ENCODE measurements at regions not wholly inside any gene's neighbourhood (a gene's known extent, or its start where the extent isn't known, plus 50 kb on each side); places are given as distances from the start of the nearest gene placed in this dataset.

DNA sequence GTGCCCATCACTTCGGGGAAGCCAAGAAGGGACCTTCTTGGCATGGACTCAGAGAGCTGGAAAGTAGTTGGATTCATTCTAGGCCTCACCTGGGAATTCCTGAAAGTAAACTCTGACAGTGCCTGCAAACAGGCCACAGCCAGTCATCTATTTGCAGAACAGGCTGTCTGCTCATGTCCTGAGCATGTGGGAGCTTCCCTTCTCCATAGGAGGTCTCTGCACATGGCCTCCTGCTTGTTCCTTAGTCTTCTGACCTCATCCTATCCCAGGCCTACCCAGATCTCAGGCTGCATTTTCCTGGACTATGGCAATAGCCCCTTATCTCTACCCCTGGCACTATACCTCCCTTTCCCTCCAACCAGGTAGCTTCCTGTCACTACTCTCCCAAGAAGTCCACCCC, 67.2 kb upstream of the FSTL4 start:
- peaks cover 36% of the 10 kb centered on the region for H3K27me3 Mint-ChIP-seq (ENCODE audit: low read depth)
- H3K4me1 Mint-ChIP-seq = no peaks in the 10 kb centered on the region
- TF ChIP-seq, protein P1, sequence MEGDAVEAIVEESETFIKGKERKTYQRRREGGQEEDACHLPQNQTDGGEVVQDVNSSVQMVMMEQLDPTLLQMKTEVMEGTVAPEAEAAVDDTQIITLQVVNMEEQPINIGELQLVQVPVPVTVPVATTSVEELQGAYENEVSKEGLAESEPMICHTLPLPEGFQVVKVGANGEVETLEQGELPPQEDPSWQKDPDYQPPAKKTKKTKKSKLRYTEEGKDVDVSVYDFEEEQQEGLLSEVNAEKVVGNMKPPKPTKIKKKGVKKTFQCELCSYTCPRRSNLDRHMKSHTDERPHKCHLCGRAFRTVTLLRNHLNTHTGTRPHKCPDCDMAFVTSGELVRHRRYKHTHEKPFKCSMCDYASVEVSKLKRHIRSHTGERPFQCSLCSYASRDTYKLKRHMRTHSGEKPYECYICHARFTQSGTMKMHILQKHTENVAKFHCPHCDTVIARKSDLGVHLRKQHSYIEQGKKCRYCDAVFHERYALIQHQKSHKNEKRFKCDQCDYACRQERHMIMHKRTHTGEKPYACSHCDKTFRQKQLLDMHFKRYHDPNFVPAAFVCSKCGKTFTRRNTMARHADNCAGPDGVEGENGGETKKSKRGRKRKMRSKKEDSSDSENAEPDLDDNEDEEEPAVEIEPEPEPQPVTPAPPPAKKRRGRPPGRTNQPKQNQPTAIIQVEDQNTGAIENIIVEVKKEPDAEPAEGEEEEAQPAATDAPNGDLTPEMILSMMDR (IDR thresholded peaks at IDR 0.05; ENCODE audit: unreplicated experiment) = no peak
- H3K36me3 Mint-ChIP-seq = no peaks in the 10 kb centered on the region
- no peak overlapping the region for H3K4me3 Mint-ChIP-seq
- no peak for DNase-seq (ENCODE audit: low spot score in 2 of 2, unreplicated experiment in 2 of 2)
- no peak overlapping the region for H3K27ac Mint-ChIP-seq
- H3K9me3 Mint-ChIP-seq = no peaks in the 10 kb centered on the region

DNA sequence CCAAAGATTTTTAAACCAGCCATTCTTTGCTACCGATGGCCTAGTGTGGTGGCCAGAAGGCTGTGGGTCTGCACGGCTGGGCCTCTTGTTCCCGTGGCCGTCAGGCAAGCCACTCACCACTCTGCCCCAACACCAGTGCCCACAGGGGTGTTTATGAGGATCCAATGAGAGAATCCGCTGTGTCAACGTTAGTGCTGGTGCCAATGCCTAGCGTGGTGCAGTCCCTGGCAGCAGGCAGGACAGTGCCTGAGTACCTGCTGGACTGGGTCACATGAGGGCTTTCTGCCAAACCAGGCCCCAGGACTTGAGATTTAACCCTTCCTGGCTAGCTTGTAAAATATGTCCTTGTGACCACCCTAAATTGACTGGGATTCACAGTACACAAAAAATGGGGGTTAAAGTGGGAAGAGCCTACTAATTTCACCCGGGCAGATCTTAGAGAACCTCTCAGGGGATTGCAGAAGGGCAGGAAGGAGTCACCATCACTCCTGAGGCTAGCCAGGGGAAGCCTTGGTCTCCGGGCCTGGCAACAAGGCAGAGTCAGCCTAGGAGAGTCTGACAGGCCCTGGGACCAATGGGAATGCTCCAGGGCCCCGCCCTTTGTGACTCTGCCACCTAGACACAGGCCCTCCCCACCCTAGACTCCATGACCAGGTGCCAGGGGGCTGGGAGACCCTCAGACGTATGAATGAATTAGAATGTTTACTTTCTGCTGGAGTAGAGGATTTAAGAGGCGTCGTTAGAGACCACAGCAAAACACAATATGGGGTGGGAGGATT, 63.2 kb upstream of the FSTL4 start:
- Mint-ChIP-seq H3K27ac (no peak overlapping the region), H3K9me3 (peaks cover 6% of the 10 kb centered on the region), H3K36me3 (no peaks in the 10 kb centered on the region), H3K27me3 (ENCODE audit: low read depth) (peaks cover 35% of the 10 kb centered on the region), H3K4me3 (no peak overlapping the region), H3K4me1 (no peaks in the 10 kb centered on the region)
- TF ChIP-seq, protein P1 (IDR thresholded peaks at IDR 0.05; ENCODE audit: unreplicated experiment) = no peak
- DNase-seq (ENCODE audit: low spot score in 2 of 2, unreplicated experiment in 2 of 2) = no peak

DNA sequence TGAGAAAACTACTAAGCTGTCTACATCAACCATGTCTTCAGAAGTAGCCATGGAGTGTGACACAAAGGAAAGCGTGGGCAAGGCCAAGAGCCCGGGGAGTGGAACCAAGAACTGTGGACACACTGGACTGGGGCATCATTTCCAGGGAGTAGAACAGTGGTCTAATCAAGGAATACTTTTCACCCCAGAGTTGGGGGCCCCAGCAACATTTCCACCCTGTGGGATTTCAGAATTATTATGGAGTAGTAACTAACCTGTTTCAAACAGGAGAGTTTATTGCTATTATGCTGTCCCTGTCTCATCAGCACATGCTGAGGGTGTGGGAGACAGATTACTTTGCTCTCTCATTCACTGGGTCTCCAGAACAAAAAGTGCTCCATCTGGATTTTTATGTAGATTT, 58.0 kb upstream of the FSTL4 start:
- H3K9me3 Mint-ChIP-seq = peaks cover 12% of the 10 kb centered on the region
- H3K4me1 Mint-ChIP-seq = no peaks in the 10 kb centered on the region
- DNase-seq (ENCODE audit: low spot score in 2 of 2, unreplicated experiment in 2 of 2) = no peak
- no peak overlapping the region for H3K27ac Mint-ChIP-seq
- TF ChIP-seq, protein P1 (IDR thresholded peaks at IDR 0.05; ENCODE audit: unreplicated experiment) = no peak
- peaks cover 46% of the 10 kb centered on the region for H3K27me3 Mint-ChIP-seq (ENCODE audit: low read depth)
- no peaks in the 10 kb centered on the region for H3K36me3 Mint-ChIP-seq
- H3K4me3 Mint-ChIP-seq = no peak overlapping the region

DNA sequence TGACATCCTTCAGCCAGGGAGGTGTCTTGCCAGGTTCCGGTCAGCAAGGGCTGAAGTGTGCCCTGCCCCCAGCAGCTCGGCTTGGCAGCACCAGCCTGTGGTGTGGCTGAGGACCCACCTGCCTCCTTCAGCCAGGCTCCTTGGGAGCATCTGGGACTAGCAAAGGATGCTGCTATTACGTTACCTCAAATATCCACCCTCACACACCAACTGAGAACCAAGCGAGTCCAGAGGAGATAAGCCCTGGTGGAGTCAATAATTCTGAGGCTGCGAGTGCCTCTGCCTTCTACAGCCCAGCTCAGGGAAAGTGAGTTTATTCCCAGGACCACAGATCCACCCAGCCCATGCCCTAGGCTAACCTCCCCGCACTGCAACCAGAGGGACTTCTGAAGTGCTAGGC, 57.1 kb upstream of the FSTL4 start:
- Mint-ChIP-seq H3K4me3 (no peak overlapping the region), H3K9me3 (peaks cover 12% of the 10 kb centered on the region), H3K27me3 (ENCODE audit: low read depth) (peaks cover 45% of the 10 kb centered on the region), H3K4me1 (no peaks in the 10 kb centered on the region), H3K36me3 (no peaks in the 10 kb centered on the region), H3K27ac (no peak overlapping the region)
- TF ChIP-seq, protein P1 (IDR thresholded peaks at IDR 0.05; ENCODE audit: unreplicated experiment) = no peak
- no peak for DNase-seq (ENCODE audit: low spot score in 2 of 2, unreplicated experiment in 2 of 2)

DNA sequence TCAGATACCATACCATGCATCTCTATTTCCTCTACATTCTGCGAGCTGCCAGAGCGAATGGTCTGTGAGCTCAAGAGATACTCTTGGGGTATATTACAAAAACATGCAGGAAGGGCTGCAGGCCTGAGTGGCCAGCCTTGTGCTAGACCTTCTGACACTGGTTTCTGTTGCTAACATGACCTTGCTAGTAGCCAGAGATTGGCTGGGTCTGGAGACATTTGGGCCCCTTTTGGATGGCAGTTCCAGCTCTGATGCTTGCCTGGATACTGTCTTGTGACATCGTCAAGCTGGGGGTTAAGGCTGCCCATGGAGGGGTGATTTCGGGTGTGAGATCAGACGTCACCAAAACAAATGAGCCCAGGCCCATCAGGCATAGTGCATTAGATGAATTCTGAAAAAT, 56.1 kb upstream of the FSTL4 start:
- no peak for DNase-seq (ENCODE audit: low spot score in 2 of 2, unreplicated experiment in 2 of 2)
- Mint-ChIP-seq H3K4me3 (no peak overlapping the region), H3K9me3 (peaks cover 12% of the 10 kb centered on the region), H3K36me3 (no peaks in the 10 kb centered on the region), H3K27me3 (ENCODE audit: low read depth) (peaks cover 41% of the 10 kb centered on the region), H3K27ac (no peak overlapping the region), H3K4me1 (no peaks in the 10 kb centered on the region)
- TF ChIP-seq, protein P1 (IDR thresholded peaks at IDR 0.05; ENCODE audit: unreplicated experiment) = no peak

All from mesothelial cell of epicardium (in vitro differentiated cells).